Psoas muscle (tissue), 7 donors: ENCODE measurements at regions not wholly inside any gene's neighbourhood (a gene's known extent, or its start where the extent isn't known, plus 50 kb on each side); places are given as distances from the start of the nearest gene placed in this dataset.
"Not testable (repeated sequence)": the region's sequence is repeated elsewhere in the genome, so short reads cannot be mapped to it uniquely, and the experiment has no call there.

ENCODE experiments used
- ATAC-seq, 4 donors: fragments of 200-7000 bp; cut with Tn5 transposase; one replicate each; pipeline ENCODE4 v1.9.1; 2020; ENCODE audit warnings: moderate library complexity in 3 of 4, mild to moderate bottlenecking in 2 of 4
- DNase-seq, 2 donors: peaks; one replicate each; pipeline ENCODE4 v3.0.0-alpha.2; 2020
- H3K27ac ChIP-seq: fragments of 200-600 bp; one replicate; pipeline ENCODE4 v1.8.0; 2022
- H3K27me3 ChIP-seq, 3 donors: fragments of 200-600 bp in 1 of 3; one replicate each; pipeline versions ENCODE4 v1.6.1 to v1.8.0; 2013 to 2022; ENCODE audit warnings: low read length in 2 of 3, mild to moderate bottlenecking in 2 of 3, moderate library complexity in 1 of 3; ENCODE audit not compliant: insufficient read depth in 3 of 3
- H3K36me3 ChIP-seq, 2 donors: fragments of 200-600 bp in 1 of 2; one replicate each; pipeline versions ENCODE4 v1.6.1 to v1.8.0; 2013 to 2022; ENCODE audit warnings: low read depth in 1 of 2, mild to moderate bottlenecking in 1 of 2, moderate library complexity in 1 of 2; ENCODE audit not compliant: insufficient read depth in 1 of 2
- H3K4me1 ChIP-seq: fragments of 200-600 bp; one replicate; pipeline ENCODE4 v1.8.0; 2022
- H3K4me3 ChIP-seq: fragments of 200-600 bp; one replicate; pipeline ENCODE4 v1.8.0; 2022; ENCODE audit warnings: mild to moderate bottlenecking
- H3K9me3 ChIP-seq: fragments of 200-600 bp; one replicate; pipeline ENCODE4 v1.8.0; 2022
- CTCF ChIP-seq: fragments of 200-600 bp; IDR thresholded peaks from one replicate; pipeline ENCODE4 v1.8.0; 2022; ENCODE audit warnings: antibody characterized with exemption
- WGBS, 3 donors: extraction: QIAGEN DNeasy Blood & Tissue Kit; methylation state at CpG; one replicate each; pipeline versions ENCODE4 v1.1.6 to v1.1.7; 2013; 5-methylcytosine and 5-hydroxymethylcytosine counted together
- intact Hi-C, 2 donors: fragments of 100-400 bp; cut with DNase I; formaldehyde crosslinking; loops; one replicate each; pipeline versions ENCODE4 v1.11.0 to v1.14.2; 2022
- donor health status: healthy with polysubstance abuse.
- donor health status: DM: no; HTN: no; CAD: no; lungs with moderate emphysema.
- donor health status: Bipolar disorder and iron deficiency.
- donor health status: healthy.
- donor health status: DM: yes; HTN: yes; CAD: no.
- donor health status: DM: no; HTN: no; CAD: no.
- donor health status: DM: yes; HTN: yes; CAD: no.

- Histone ChIP-seq H3K9me3 (no peaks in the 10 kb centered on the region), H3K4me1 (no peaks in the 10 kb centered on the region), H3K27ac (no peak overlapping the region), H3K36me3 (no peaks in the 10 kb centered on the region), H3K27me3 (peaks cover 0 to 3% (median 0%) of the 10 kb centered on the region in 3 donors), H3K4me3 (no peak overlapping the region)
- no peak for DNase-seq
- intact Hi-C loops: no loop called here
- no peak for ATAC-seq
- no peak for TF ChIP-seq CTCF
Observed at GRCh38 chr13:22903925-22904324, 276.9 kb upstream of the SGCG start.

GRCh38 chr13:22915442-22916082 lies 265.2 kb upstream of the SGCG start:
- intact Hi-C loops: no loop called here
- ATAC-seq: peak; percentile 72 to 95 (median 90)

DNA sequence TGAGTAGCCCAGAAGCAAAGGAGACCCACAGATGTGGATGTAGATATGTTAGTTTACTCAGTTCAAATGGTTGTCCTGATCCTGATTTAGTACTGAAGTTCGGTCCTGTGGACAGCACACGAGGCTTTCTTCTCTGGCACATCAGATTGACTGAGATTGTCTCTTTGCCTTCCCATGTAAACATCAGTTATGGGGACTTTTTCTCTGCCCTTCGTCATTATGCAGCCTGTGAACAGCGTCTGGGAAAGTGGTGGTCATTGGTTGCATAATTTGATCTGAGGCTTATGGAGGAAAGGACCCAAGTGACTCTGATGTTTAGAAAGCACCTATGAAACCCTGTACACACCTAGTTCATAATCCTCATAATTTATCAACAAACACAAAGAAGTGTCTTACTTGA lies 264.5 kb upstream of the SGCG start:
- ATAC-seq, H3K4me1 ChIP-seq, intact Hi-C loops, H3K27ac ChIP-seq, H3K9me3 ChIP-seq, DNase-seq, H3K36me3 ChIP-seq, H3K27me3 ChIP-seq: not testable (repeated sequence)
- 46 to 64% (median 48%) methylated on average over 4 of the region's 4 CpGs for WGBS, 3 donors
- H3K4me3 ChIP-seq: peak overlapping the region; percentile 76

More at GRCh38 chr13:22915442-22916082, 265.2 kb upstream of the SGCG start:
- no peaks in the 10 kb centered on the region for H3K9me3 ChIP-seq
- no peaks in the 10 kb centered on the region for H3K27me3 ChIP-seq
- H3K4me3 ChIP-seq: peak overlapping the region; percentile 76
- no peaks in the 10 kb centered on the region for H3K4me1 ChIP-seq
- 1 to 2% (median 2%) methylated on average over 49 to 58 of the region's 58 CpGs for WGBS, 3 donors
- DNase-seq: peak in 1 of 2 donors; percentile 57
- TF ChIP-seq CTCF: no peak
- H3K36me3 ChIP-seq: no peaks in the 10 kb centered on the region
- H3K27ac ChIP-seq: no peak overlapping the region

GRCh38 chr13:22925881-22926747 lies 254.7 kb upstream of the SGCG start:
- 12 to 16% (median 13%) methylated on average over 41 to 55 of the region's 55 CpGs for WGBS, 3 donors
- Histone ChIP-seq H3K27ac (peak overlapping the region; percentile 60), H3K4me1 (no peaks in the 10 kb centered on the region), H3K27me3 (peaks cover 0 to 9% (median 0%) of the 10 kb centered on the region in 3 donors), H3K4me3 (peak overlapping the region; percentile 66), H3K9me3 (no peaks in the 10 kb centered on the region), H3K36me3 (no peaks in the 10 kb centered on the region)
- peak; percentile 84 to 92 for DNase-seq
- intact Hi-C loops: no loop called here
- ATAC-seq: peak; percentile 86 to 94 (median 91)
- TF ChIP-seq CTCF: no peak

- H3K36me3 ChIP-seq: no peaks in the 10 kb centered on the region
- H3K27me3 ChIP-seq: peaks cover 0 to 9% (median 0%) of the 10 kb centered on the region in 3 donors
- H3K27ac ChIP-seq: peak overlapping the region; percentile 60
- H3K9me3 ChIP-seq: no peaks in the 10 kb centered on the region
- ATAC-seq (peak; percentile 13 to 49 (median 41)), DNase-seq (no peak)
- peak overlapping the region; percentile 66 for H3K4me3 ChIP-seq
- TF ChIP-seq CTCF: no peak
- intact Hi-C loops: no loop called here
- WGBS, 3 donors: 24 to 30% (median 25%) methylated on average over 47 to 56 of the region's 56 CpGs
- H3K4me1 ChIP-seq: no peaks in the 10 kb centered on the region
Observed at GRCh38 chr13:22926748-22927400, 253.9 kb upstream of the SGCG start.

DNA sequence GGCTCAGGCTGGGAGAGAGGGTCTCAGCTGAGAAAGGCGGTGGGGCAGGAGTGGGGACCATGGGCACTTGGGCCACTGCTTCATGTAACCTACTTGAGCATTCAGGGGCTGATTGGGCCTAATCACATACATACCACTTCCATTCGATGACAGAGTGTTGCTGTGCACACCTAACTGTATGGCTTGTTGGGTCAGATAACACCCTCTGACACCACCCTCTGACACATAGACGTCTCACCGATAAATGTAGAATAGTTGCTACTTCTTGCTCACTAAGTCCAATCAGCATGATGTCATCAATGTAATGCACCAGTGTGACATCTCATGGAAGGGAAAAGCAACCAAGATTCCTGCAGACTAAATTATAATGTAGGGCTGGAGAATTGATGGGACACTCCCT lies 252.9 kb upstream of the SGCG start:
- DNase-seq, H3K27ac ChIP-seq, H3K27me3 ChIP-seq, H3K36me3 ChIP-seq, H3K4me3 ChIP-seq, intact Hi-C loops, H3K9me3 ChIP-seq, ATAC-seq, H3K4me1 ChIP-seq: not testable (repeated sequence)
- WGBS, 3 donors: 85 to 91% (median 86%) methylated on average over 4 of the region's 4 CpGs
